NB4 (cell line): ENCODE measurements at regions not wholly inside any gene's neighbourhood (a gene's known extent, or its start where the extent isn't known, plus 50 kb on each side); places are given as distances from the start of the nearest gene placed in this dataset.
"Not testable (repeated sequence)": the region's sequence is repeated elsewhere in the genome, so short reads cannot be mapped to it uniquely, and the experiment has no call there.

ENCODE experiments used
- CTCF ChIP-seq: IDR thresholded peaks from one replicate; pipeline ENCODE4 v1.5.1; 2012; ENCODE audit warnings: low read depth, low read length
- MAX ChIP-seq: IDR thresholded peaks from 2 replicates; pipeline ENCODE4 v1.6.1; 2011; ENCODE audit warnings: low read depth, low read length
- POLR2A ChIP-seq: IDR thresholded peaks from 2 replicates; pipeline ENCODE4 v1.6.1; 2011; ENCODE audit warnings: mild to moderate bottlenecking; ENCODE audit not compliant: insufficient read length; ENCODE audit errors: extremely low read depth

GRCh38 chr20:41731198-41731597 lies 113.0 kb upstream of the CHD6 start:
- not testable (repeated sequence) for TF ChIP-seq POLR2A, MAX, CTCF
